Prostate gland (tissue), 2 donors: ENCODE measurements at regions not wholly inside any gene's neighbourhood (a gene's known extent, or its start where the extent isn't known, plus 50 kb on each side); places are given as distances from the start of the nearest gene placed in this dataset.

Experiments
- POLR2A ChIP-seq: fragments of 450-650 bp; IDR thresholded peaks from one replicate; pipeline ENCODE4 v1.6.1; 2016; ENCODE audit warnings: antibody characterized with exemption, mild to moderate bottlenecking
- POLR2AphosphoS5 ChIP-seq: sonication (generic); formaldehyde crosslinking; IDR thresholded peaks from one replicate; pipeline ENCODE4 v1.6.1; 2017; ENCODE audit warnings: antibody characterized with exemption
- TF ChIP-seq, protein P1 (sequence below), 4 experiments: fragments of 200-600 bp in 2 of 4; fragments of 450-650 bp in 2 of 4; sonication (generic) in 2 of 4; IDR thresholded peaks; 1 replicate in 3 of 4; 2 replicates in 1 of 4; pipeline ENCODE4 v1.5.1; 2016 to 2019; ENCODE audit warnings: antibody characterized with exemption in 4 of 4, mild to moderate bottlenecking in 2 of 4, moderate library complexity in 2 of 4

DNA sequence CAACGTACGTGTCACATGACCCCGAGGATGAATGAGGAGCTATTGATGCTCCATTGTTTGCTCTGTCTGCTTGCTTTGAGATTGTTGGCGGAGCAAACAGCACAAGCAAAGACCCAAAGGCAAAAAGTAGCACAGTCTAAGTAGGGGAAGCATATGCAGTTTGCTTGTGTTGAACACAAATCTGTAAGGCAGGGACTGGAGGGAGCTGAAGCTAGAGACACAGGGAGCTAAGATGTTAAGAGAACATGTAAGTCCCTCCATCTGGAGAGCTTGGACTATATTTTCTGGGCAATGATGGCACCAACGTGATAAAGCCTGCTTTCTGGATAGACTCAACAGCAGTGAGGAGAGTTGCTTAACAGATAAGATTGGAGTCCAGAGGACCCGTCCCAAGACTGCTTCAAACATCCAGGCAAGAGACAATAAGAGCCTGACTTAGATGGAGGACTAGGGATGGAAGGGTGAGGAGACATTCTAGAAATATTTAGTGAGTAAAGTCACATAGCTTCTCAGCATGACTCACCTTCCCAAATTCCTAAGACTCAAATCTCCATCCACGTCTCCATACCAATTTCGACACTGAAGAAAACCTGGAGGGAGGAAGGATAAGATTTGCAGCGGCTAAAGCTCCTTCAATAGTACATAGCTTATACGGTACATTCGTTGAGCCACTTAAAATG is 88.1 kb upstream of the KLF7 start:
- TF ChIP-seq, protein P1, sequence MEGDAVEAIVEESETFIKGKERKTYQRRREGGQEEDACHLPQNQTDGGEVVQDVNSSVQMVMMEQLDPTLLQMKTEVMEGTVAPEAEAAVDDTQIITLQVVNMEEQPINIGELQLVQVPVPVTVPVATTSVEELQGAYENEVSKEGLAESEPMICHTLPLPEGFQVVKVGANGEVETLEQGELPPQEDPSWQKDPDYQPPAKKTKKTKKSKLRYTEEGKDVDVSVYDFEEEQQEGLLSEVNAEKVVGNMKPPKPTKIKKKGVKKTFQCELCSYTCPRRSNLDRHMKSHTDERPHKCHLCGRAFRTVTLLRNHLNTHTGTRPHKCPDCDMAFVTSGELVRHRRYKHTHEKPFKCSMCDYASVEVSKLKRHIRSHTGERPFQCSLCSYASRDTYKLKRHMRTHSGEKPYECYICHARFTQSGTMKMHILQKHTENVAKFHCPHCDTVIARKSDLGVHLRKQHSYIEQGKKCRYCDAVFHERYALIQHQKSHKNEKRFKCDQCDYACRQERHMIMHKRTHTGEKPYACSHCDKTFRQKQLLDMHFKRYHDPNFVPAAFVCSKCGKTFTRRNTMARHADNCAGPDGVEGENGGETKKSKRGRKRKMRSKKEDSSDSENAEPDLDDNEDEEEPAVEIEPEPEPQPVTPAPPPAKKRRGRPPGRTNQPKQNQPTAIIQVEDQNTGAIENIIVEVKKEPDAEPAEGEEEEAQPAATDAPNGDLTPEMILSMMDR (IDR thresholded peaks at IDR 0.05) = no peak
- TF ChIP-seq POLR2AphosphoS5 = no peak
- TF ChIP-seq POLR2A = no peak
